GM10248 (cell line): ENCODE measurements at regions not wholly inside any gene's neighbourhood (a gene's known extent, or its start where the extent isn't known, plus 50 kb on each side); places are given as distances from the start of the nearest gene placed in this dataset.

ENCODE experiments used
- CTCF ChIA-PET: fragments of 300-600 bp; sonication (Branson Sonifier 250); formaldehyde crosslinking; extraction: SDS; loops from one replicate; lab custom pipeline; 2021; ENCODE audit warnings: antibody characterized with exemption; lab: Yijun Ruan, JAX
- POLR2A ChIA-PET: fragments of 350-650 bp; sonication (Branson Sonifier 250); formaldehyde crosslinking; extraction: SDS; loops from one replicate; lab custom pipeline; 2020; ENCODE audit warnings: antibody characterized with exemption; lab: Yijun Ruan, JAX
- DNase-seq: peaks from one replicate; pipeline ENCODE4 v3.0.0; 2012; ENCODE audit errors: extremely low spot score
- TF ChIP-seq, protein P1 (sequence below): IDR thresholded peaks from 2 replicates; pipeline ENCODE4 v1.5.1; 2012; ENCODE audit warnings: mild to moderate bottlenecking, low read depth; ENCODE audit errors: extremely low read depth, missing control alignments, control extremely low read depth

- ChIA-PET POLR2A (no interaction called here), CTCF (no interaction called here)
- no peak for DNase-seq
- TF ChIP-seq, protein P1, sequence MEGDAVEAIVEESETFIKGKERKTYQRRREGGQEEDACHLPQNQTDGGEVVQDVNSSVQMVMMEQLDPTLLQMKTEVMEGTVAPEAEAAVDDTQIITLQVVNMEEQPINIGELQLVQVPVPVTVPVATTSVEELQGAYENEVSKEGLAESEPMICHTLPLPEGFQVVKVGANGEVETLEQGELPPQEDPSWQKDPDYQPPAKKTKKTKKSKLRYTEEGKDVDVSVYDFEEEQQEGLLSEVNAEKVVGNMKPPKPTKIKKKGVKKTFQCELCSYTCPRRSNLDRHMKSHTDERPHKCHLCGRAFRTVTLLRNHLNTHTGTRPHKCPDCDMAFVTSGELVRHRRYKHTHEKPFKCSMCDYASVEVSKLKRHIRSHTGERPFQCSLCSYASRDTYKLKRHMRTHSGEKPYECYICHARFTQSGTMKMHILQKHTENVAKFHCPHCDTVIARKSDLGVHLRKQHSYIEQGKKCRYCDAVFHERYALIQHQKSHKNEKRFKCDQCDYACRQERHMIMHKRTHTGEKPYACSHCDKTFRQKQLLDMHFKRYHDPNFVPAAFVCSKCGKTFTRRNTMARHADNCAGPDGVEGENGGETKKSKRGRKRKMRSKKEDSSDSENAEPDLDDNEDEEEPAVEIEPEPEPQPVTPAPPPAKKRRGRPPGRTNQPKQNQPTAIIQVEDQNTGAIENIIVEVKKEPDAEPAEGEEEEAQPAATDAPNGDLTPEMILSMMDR = no peak
These were observed 1093.6 kb downstream of the CDH9 start for GRCh38 chr5:25944786-25945185.

DNA sequence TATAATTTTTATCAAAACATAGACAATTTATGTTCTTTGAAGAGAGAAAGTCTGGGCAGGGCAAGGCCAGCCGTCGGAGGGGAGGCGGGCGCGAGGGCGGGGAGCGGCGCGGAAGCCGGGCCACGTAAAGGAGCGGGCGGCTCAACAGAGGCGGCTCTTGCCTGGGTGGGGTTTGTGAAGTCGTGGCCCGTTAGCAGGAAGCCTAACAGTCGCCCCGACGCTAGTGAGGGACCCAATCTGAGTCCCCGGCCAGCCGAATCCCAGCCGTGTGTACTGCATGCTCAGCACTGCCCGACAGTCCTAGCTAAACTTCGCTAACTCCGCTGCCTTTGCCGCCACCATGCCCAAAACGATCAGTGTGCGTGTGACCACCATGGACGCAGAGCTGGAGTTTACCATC, 1129.2 kb downstream of the CDH9 start:
- ChIA-PET POLR2A (no interaction called here), CTCF (no interaction called here)
- DNase-seq = no peak
- TF ChIP-seq, protein P1 = no peak

- no peak for DNase-seq
- ChIA-PET CTCF (no interaction called here), POLR2A (no interaction called here)
- TF ChIP-seq, protein P1 = no peak
These were observed 1132.7 kb downstream of the CDH9 start for GRCh38 chr5:25905646-25906045.

DNA sequence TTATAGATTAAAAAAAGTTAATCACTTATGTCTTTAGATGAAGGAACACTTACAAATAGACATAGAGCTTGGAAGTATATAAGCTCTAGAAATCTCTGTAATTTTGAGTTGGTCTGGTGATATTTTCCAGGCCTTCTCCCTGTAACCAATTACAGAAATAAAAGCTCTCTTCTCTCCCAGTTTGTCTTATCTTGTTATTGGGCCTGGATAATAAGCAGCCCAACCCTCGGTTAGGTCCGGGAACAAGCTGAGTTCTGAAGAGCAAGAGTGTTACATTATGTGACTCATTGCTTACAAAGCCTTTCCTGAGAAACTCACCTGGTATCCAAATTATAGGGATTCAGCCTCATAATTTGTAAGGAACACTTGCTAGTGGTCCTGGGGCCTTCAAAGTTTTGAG, 1146.2 kb downstream of the CDH9 start:
- ChIA-PET POLR2A (no interaction called here), CTCF (no interaction called here)
- no peak for DNase-seq
- TF ChIP-seq, protein P1 = no peak

DNA sequence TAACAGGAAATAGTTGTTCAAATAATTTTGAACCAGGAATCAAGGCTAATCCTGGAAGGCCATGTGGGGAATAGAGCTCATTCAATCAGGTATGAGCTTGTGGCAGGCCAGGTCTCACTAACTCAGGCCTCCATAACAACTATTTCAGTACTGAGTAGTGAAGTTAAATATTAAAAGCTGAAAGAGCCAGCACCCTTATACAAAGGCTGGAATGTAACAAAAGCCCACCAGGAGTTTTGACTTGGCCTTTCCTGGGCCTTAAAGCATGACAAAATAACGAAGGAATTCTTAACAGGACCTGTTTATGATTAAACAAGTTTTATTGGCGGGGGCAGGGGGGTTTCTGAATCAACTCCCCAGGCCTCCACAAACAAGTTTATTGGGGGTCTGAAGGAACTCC, 1146.7 kb downstream of the CDH9 start:
- CTCF ChIA-PET = no interaction called here
- POLR2A ChIA-PET = no interaction called here
- no peak for DNase-seq
- TF ChIP-seq, protein P1 = no peak

GRCh38 chr5:25881318-25882036, 1156.9 kb downstream of the CDH9 start:
- TF ChIP-seq, protein P1 = no peak
- POLR2A ChIA-PET = no interaction called here

More at GRCh38 chr5:25881318-25882036, 1156.9 kb downstream of the CDH9 start:
- DNase-seq = no peak
- CTCF ChIA-PET = no interaction called here
